ENCODE measurements at regions not wholly inside any gene's neighbourhood (a gene's known extent, or its start where the extent isn't known, plus 50 kb on each side); places are given as distances from the start of the nearest gene placed in this dataset.

DNA sequence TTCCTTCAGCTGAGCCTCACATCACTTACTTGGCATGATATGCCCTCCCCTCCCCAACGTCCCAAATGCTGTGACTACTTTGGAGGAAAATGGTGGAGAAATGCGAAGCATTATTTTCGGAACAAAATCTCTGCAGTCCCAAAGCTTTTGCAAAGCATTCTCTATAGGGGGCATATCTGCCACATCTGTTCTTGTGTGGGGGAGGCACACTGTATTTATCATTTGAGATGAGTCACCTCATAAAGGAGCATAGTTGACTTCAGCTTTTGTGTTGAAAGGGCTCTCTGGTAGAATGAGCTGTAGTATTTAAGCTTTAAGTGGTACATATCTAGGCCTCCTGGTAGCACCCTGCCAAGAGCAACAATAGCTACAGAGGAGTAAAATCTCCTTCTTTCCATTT, 447.5 kb downstream of the ADAMTS20 start:
- H3K27ac ChIP-seq (ENCODE audit: insufficient read depth, low read depth, low read length, poor library complexity, severe bottlenecking): no peak overlapping the region

DNA sequence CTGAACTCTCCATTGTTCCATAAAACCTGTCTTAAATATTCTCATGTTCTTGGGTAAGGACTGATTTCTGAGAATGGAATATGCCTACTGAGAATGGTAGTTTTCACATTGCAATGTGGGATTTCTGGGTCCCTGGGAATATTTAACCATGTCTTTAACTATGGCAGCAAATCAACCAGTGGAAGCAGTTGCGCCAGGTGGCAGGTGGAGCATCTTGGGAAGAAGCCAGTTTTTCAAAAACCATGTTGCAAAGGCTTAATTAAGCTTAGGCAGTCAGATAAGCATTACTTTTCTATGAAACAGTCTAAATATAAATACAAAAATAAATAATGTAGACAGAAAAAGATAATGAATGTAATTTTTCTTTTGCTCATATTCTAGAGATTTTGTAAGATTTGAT, 448.1 kb downstream of the ADAMTS20 start:
- Histone ChIP-seq H3K36me3 (ENCODE audit: control insufficient read depth, insufficient read depth, low read length) (no peaks in the 10 kb centered on the region), H3K9me3 (ENCODE audit: control insufficient read depth, low read length) (no peaks in the 10 kb centered on the region), H3K4me3 (ENCODE audit: insufficient read depth, low read depth, low read length) (no peak overlapping the region), H3K27ac (ENCODE audit: insufficient read depth, low read depth, low read length, poor library complexity, severe bottlenecking) (no peak overlapping the region), H3K4me1 (ENCODE audit: control insufficient read depth, insufficient read depth, low read length) (peaks cover 2% of the 10 kb centered on the region), H3K27me3 (ENCODE audit: control insufficient read depth, insufficient read depth, low read length, poor library complexity, severe bottlenecking) (no peaks in the 10 kb centered on the region)
- WGBS, 2 experiments: 100% methylated on average over 1 of the region's 1 CpG

More for the DNA sequence above, 447.5 kb downstream of the ADAMTS20 start:
- peaks cover 2% of the 10 kb centered on the region for H3K4me1 ChIP-seq (ENCODE audit: control insufficient read depth, insufficient read depth, low read length)
- no peaks in the 10 kb centered on the region for H3K27me3 ChIP-seq (ENCODE audit: control insufficient read depth, insufficient read depth, low read length, poor library complexity, severe bottlenecking)
- no peaks in the 10 kb centered on the region for H3K9me3 ChIP-seq (ENCODE audit: control insufficient read depth, low read length)
- no peak overlapping the region for H3K4me3 ChIP-seq (ENCODE audit: insufficient read depth, low read depth, low read length)
- H3K36me3 ChIP-seq (ENCODE audit: control insufficient read depth, insufficient read depth, low read length): no peaks in the 10 kb centered on the region
- WGBS, 2 experiments: 93 to 97% methylated on average over 3 of the region's 3 CpGs

DNA sequence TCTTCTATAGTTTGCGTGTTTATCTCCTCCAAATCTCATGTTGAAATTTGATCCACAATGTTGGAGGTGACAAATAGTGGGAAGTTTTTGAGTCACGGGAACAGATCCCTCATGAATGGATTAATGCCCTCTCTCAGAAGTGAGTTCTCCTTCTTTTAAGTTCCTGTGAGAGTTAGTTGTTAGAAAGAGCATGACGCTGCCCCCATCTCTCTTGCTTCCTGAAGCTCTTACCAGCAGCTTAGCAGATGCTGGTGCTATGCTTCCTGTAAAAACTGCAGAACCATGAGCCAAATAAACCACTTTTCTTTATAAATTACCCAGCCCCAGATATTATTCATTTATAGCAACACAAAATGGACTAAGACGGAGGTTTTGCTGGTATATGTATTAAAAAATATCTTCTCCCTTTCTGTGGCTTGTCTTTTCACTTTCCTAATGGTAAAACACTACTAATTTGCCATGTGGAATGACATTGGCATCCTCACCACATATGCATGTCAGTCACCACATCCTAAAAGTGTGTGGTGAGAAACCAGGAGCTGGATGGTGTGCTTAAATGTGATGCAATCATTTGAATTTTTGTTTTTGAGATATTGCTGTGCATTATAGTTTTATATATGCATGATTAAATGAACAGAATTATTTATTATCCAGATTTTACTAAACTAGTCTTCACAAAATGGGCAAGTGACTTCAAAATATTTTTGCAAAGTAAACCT, 449.3 kb downstream of the ADAMTS20 start:
- 56 to 86% methylated on average over 3 to 4 of the region's 4 CpGs for WGBS, 2 experiments
- H3K36me3 ChIP-seq (ENCODE audit: control insufficient read depth, insufficient read depth, low read length): no peaks in the 10 kb centered on the region
- no peaks in the 10 kb centered on the region for H3K27me3 ChIP-seq (ENCODE audit: control insufficient read depth, insufficient read depth, low read length, poor library complexity, severe bottlenecking)
- no peaks in the 10 kb centered on the region for H3K9me3 ChIP-seq (ENCODE audit: control insufficient read depth, low read length)
- peaks cover 2% of the 10 kb centered on the region for H3K4me1 ChIP-seq (ENCODE audit: control insufficient read depth, insufficient read depth, low read length)
- H3K27ac ChIP-seq (ENCODE audit: insufficient read depth, low read depth, low read length, poor library complexity, severe bottlenecking): no peak overlapping the region
- no peak overlapping the region for H3K4me3 ChIP-seq (ENCODE audit: insufficient read depth, low read depth, low read length)

DNA sequence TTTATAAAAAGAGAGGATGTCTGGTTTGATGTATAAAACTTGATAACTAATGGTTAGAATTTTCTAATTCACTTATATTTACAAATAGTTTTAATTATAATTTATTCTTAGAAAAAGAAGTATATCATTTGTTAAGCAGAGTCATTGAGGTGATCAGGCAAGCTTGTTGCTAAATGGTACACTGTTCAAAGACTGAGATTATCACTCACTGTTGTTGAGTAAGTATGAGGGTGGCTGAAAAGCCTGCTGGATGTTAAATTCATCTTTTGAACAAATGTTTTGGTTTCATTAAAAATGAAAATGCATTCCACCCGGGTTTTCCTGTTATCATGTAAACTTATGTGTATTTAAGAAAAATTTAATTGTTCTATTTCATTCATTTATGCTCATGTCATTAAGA, 451.8 kb downstream of the ADAMTS20 start:
- 100% methylated on average over 1 of the region's 1 CpG; no CpG with 5 or more reads in 1 of the 2 experiments for WGBS, 2 experiments
- no peaks in the 10 kb centered on the region for H3K4me1 ChIP-seq (ENCODE audit: control insufficient read depth, insufficient read depth, low read length)
- no peaks in the 10 kb centered on the region for H3K9me3 ChIP-seq (ENCODE audit: control insufficient read depth, low read length)
- H3K27ac ChIP-seq (ENCODE audit: insufficient read depth, low read depth, low read length, poor library complexity, severe bottlenecking): no peak overlapping the region
- no peak overlapping the region for H3K4me3 ChIP-seq (ENCODE audit: insufficient read depth, low read depth, low read length)
- H3K27me3 ChIP-seq (ENCODE audit: control insufficient read depth, insufficient read depth, low read length, poor library complexity, severe bottlenecking): no peaks in the 10 kb centered on the region
- H3K36me3 ChIP-seq (ENCODE audit: control insufficient read depth, insufficient read depth, low read length): no peaks in the 10 kb centered on the region

DNA sequence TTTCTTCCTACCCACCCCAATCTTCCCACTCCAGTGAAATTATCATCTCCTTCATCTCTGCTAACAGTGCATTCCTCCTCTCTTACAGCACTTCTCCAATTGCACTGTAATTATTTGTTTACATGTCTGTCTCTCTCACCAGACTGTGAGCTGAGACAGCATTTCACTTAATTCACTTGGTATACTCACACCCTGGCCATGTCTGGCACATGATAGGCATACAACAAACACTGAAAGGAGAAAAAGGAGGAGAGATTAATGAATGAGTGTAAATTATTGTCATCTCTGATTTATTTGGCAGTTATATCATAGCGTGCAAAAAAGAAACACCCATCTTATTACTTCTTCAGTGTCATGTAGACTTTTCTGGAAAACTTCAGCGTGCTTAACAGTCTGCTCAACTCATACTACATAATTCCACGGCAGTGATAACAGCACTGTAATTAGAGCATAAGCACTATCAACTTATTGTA, 452.3 kb downstream of the ADAMTS20 start:
- Histone ChIP-seq H3K27me3 (ENCODE audit: control insufficient read depth, insufficient read depth, low read length, poor library complexity, severe bottlenecking) (no peaks in the 10 kb centered on the region), H3K4me1 (ENCODE audit: control insufficient read depth, insufficient read depth, low read length) (no peaks in the 10 kb centered on the region), H3K4me3 (ENCODE audit: insufficient read depth, low read depth, low read length) (no peak overlapping the region), H3K9me3 (ENCODE audit: control insufficient read depth, low read length) (no peaks in the 10 kb centered on the region), H3K27ac (ENCODE audit: insufficient read depth, low read depth, low read length, poor library complexity, severe bottlenecking) (no peak overlapping the region), H3K36me3 (ENCODE audit: control insufficient read depth, insufficient read depth, low read length) (no peaks in the 10 kb centered on the region)
- WGBS, 2 experiments: 90 to 98% methylated on average over 3 of the region's 3 CpGs

DNA sequence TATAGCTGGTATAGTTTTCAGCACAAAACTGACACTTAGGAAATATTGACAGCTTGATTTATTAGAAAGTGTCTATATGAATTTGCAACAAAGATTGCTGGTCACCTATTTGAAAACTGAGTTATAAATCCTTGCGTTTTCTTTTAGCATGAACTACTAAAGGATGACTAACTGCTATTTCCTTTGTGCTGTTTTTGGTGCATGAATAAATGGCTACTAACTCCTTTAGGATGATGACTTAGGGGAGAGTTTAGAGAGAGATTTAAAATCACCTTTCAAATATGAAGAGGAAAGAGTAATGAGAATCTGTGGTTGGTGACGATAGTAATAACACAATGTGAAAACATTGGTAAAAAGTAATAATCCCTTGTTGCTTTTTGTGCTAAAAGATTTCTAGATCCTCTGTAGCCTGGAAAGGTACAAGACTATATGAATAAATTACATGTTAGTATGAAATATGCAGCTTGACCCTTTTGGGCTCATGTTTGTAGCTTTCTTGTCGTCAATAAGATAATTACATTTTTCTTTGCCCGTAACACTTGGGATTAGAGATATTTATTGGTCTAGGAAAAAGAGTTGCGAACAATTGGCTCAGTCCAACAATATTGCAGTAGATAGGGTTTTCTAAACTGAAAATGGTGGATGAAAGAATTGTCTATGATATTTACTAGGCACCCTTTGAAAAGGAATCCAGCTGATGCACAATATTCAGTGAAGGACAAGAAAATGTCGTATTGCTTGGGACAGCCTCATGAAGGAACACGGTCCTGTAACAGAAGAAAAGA, 453.0 kb downstream of the ADAMTS20 start:
- no peaks in the 10 kb centered on the region for H3K36me3 ChIP-seq (ENCODE audit: control insufficient read depth, insufficient read depth, low read length)
- H3K27me3 ChIP-seq (ENCODE audit: control insufficient read depth, insufficient read depth, low read length, poor library complexity, severe bottlenecking): no peaks in the 10 kb centered on the region
- 96 to 98% methylated on average over 6 to 7 of the region's 7 CpGs for WGBS, 2 experiments
- H3K4me3 ChIP-seq (ENCODE audit: insufficient read depth, low read depth, low read length): no peak overlapping the region
- H3K4me1 ChIP-seq (ENCODE audit: control insufficient read depth, insufficient read depth, low read length): no peaks in the 10 kb centered on the region
- H3K9me3 ChIP-seq (ENCODE audit: control insufficient read depth, low read length): no peaks in the 10 kb centered on the region
- no peak overlapping the region for H3K27ac ChIP-seq (ENCODE audit: insufficient read depth, low read depth, low read length, poor library complexity, severe bottlenecking)

DNA sequence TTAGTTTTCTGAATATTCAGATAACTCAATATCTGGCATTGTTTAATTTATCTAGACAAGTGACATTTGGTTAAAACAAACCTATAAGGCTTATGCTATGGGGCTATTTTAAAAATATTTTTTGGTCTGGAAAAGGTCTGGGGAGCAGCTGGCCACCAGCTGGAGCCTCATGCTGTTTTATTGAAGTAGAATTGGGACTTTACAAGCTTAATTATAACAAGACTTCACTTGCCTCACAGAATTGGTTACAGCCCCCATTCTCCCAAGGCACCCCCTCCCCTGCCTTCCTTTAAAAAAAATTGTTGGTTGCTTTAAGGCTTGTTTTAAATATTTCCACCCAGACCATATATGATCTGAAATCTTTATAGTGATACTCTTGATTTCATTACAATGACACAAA, 453.9 kb downstream of the ADAMTS20 start:
- H3K36me3 ChIP-seq (ENCODE audit: control insufficient read depth, insufficient read depth, low read length): no peaks in the 10 kb centered on the region
- no peaks in the 10 kb centered on the region for H3K27me3 ChIP-seq (ENCODE audit: control insufficient read depth, insufficient read depth, low read length, poor library complexity, severe bottlenecking)
- no peaks in the 10 kb centered on the region for H3K4me1 ChIP-seq (ENCODE audit: control insufficient read depth, insufficient read depth, low read length)

DNA sequence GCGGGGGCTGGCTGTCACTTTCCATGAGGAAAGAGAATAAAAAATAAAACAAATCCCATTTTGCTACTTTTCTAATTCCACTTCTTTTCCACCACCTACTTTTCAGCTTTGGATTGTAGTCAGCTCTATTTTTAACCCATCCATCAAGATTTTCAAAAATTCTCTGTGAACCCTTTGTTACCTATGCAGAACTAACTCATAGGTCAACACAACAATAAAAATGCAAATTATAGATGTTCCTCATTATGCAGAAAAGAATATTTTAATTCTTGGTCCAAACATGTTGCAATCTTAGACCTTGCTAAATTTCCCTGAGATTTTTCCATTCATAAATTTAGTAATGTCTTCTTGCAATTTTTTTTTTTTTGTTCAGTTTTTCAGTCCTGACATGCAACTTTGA, 454.5 kb downstream of the ADAMTS20 start:
- Histone ChIP-seq H3K36me3 (ENCODE audit: control insufficient read depth, insufficient read depth, low read length) (no peaks in the 10 kb centered on the region), H3K9me3 (ENCODE audit: control insufficient read depth, low read length) (no peaks in the 10 kb centered on the region), H3K27ac (ENCODE audit: insufficient read depth, low read depth, low read length, poor library complexity, severe bottlenecking) (no peak overlapping the region), H3K27me3 (ENCODE audit: control insufficient read depth, insufficient read depth, low read length, poor library complexity, severe bottlenecking) (no peaks in the 10 kb centered on the region), H3K4me1 (ENCODE audit: control insufficient read depth, insufficient read depth, low read length) (no peaks in the 10 kb centered on the region), H3K4me3 (ENCODE audit: insufficient read depth, low read depth, low read length) (no peak overlapping the region)
- 83% methylated on average over 1 of the region's 1 CpG for WGBS, 2 experiments

More for the DNA sequence above, 453.9 kb downstream of the ADAMTS20 start:
- H3K4me3 ChIP-seq (ENCODE audit: insufficient read depth, low read depth, low read length): no peak overlapping the region
- no peaks in the 10 kb centered on the region for H3K9me3 ChIP-seq (ENCODE audit: control insufficient read depth, low read length)
- no peak overlapping the region for H3K27ac ChIP-seq (ENCODE audit: insufficient read depth, low read depth, low read length, poor library complexity, severe bottlenecking)

DNA sequence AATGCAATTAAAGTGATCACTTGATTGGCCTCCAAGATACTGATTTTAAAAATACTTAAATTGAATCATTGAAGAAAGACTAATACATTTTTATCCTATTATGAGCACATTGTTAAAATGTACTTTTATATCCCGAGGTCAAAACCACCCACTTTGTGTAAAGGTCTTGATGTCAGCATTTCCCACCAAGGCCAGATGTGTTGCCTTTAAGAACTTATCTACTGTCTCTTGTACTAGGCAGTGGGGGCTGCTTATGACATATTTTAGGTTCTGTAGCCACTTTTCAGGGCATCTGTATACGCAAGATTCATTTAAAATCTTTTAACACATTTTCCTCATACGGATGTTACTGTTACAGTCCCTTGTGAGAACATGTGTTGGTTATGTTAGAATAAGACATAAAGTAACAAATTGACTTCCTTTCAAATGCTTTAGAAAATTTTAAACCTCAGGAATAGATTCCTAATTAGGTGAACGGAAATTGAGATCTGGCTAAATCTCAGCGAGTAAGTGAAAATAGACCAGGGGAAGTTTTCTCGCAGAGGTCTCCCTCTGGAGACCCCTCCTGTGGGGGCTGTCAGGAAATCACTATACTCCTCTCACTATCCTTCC, 456.2 kb downstream of the ADAMTS20 start:
- 87 to 100% methylated on average over 4 to 5 of the region's 6 CpGs for WGBS, 2 experiments
- no peaks in the 10 kb centered on the region for H3K27me3 ChIP-seq (ENCODE audit: control insufficient read depth, insufficient read depth, low read length, poor library complexity, severe bottlenecking)
- no peaks in the 10 kb centered on the region for H3K4me1 ChIP-seq (ENCODE audit: control insufficient read depth, insufficient read depth, low read length)
- H3K27ac ChIP-seq (ENCODE audit: insufficient read depth, low read depth, low read length, poor library complexity, severe bottlenecking): no peak overlapping the region
- H3K9me3 ChIP-seq (ENCODE audit: control insufficient read depth, low read length): no peaks in the 10 kb centered on the region
- H3K4me3 ChIP-seq (ENCODE audit: insufficient read depth, low read depth, low read length): no peak overlapping the region
- no peaks in the 10 kb centered on the region for H3K36me3 ChIP-seq (ENCODE audit: control insufficient read depth, insufficient read depth, low read length)

DNA sequence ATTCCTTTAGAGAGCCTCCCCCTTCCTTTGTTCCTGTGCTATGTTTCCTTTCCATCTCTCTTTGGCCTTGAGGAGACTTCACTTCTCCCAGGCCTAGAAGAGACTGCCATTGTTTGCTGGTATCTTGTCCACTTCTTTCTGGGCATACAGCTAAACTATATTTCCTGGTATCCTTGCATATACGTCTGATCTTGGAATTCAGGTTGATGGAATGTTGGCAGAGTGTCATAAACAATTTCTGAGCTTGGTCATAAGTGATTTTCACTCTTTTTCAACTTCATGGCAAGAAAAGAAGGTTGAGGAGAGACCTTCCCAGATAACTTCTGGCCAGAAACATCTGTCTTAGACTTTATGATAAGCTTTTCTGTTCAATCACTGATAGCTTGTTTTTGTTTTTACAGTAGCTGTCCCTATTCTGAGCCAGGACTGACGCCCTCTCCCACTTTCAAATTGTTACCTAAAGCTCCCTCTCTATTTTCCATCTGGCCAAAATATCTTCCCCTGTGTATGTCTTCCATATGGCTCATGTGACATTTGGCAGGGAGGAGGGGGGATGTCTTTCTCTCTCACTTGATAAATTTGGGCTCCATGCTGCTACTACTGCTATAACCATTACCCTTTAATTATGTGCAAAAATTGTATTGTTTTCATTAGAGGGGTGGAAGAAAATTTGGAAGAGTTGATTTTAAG, 457.0 kb downstream of the ADAMTS20 start:
- H3K27me3 ChIP-seq (ENCODE audit: control insufficient read depth, insufficient read depth, low read length, poor library complexity, severe bottlenecking): no peaks in the 10 kb centered on the region
- no peak overlapping the region for H3K27ac ChIP-seq (ENCODE audit: insufficient read depth, low read depth, low read length, poor library complexity, severe bottlenecking)
- H3K4me3 ChIP-seq (ENCODE audit: insufficient read depth, low read depth, low read length): no peak overlapping the region
- H3K4me1 ChIP-seq (ENCODE audit: control insufficient read depth, insufficient read depth, low read length): no peaks in the 10 kb centered on the region
- WGBS, 2 experiments: 85 to 98% methylated on average over 2 of the region's 2 CpGs
- no peaks in the 10 kb centered on the region for H3K9me3 ChIP-seq (ENCODE audit: control insufficient read depth, low read length)
- H3K36me3 ChIP-seq (ENCODE audit: control insufficient read depth, insufficient read depth, low read length): no peaks in the 10 kb centered on the region
